COLO668 (cell line): ENCODE measurements at regions not wholly inside any gene's neighbourhood (a gene's known extent, or its start where the extent isn't known, plus 50 kb on each side); places are given as distances from the start of the nearest gene placed in this dataset.

Source experiments
- DNase-seq: peaks from one replicate; lab custom pipeline; 2025; ENCODE audit not compliant: unreplicated experiment; lab: John Stamatoyannopoulos, UW

DNA sequence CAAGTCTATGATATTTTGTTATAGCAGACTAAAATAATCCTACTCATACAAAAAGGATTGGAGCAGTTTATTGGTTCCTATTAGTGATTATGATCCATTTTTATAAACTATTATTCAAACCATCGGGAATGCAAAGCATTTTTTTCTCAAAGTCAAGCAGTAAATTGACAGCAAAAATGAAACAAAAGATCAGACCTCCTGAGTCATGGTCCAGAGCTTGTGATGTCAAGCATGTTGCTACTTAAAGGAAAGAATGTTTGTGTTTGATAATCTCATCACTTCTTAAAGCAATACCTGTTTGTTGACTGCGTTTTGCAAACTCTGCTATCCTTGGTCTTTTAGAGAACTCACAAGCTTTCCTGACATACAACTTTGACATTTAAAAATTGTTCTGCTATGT is 204.4 kb downstream of the SAMD5 start:
- DNase-seq: no peak

DNA sequence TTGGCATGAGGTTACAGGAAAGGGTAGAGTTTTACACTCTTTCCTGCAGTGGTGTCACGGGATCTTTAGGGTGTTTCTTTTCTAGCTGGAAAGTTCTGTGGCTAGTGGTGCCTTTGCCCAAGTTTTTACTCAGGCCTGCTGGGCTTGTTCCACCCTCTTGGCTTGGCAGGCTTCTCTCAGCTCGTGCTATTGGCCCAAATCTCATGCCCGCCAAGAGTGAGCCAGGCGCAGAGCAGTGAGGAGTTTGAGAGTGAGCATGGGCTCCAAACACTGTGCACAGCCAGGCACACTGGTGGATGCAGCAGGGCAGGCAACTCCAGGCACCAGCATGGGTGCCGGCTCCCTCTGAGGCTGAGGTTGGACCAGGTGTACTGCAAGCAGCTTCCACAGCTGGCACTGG is 206.5 kb downstream of the SAMD5 start:
- DNase-seq: no peak

DNA sequence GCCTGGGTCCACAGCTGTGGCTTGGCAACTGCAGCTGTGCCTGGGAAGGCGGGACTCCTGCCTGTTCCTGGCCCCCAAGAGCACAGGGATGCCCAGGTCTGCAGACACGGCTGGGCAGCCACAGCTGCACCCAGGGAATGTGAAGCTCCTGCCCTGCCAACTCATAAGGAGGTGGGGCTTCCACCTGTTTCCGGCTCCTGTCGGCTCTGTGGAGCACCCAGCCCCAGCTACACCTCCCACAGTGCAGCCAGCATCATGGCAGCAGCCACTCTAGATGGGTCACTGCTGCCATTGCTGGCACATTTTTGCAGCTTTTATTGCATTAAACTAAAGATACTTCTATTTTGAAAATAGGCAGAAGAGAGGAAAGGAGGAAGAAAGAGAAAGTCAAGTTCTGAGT is 207.9 kb downstream of the SAMD5 start:
- no peak for DNase-seq

DNA sequence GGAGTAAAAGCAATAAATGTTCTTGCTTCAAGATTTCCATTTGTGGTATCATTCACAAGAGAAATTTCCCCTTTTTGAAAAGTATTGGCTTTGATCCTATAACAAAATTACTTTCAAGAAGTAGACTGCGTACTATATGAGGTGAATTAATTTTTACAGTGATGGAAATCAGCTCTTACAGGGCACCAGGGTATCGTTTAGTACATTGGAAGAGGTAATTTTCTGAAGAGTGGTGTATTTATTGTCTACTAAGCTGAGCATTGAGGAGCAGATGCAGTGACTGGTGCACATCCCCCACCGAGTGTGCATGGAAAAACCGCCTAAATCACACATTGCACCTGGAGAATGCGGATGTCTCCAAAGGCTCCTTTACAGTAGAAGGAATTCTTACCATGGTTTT is 209.5 kb downstream of the SAMD5 start:
- DNase-seq: no peak

DNA sequence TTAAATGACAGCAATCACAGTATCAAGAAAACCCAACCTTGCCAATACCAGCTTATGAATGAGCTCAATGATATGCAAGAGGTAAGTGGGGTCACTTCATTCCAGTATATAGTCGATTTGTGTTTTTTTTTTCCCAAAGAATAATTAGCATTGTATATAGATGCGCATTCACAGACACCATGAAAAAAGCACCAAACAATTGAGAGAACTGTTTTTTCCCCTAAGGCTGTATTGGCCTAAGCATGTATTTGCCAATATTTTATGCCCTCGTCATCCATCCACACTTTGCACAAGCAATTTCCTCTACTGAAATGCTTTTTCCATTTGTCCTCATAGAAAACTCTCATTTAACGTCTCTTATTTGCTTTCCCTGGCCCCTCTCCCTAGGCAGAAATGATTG is 213.7 kb downstream of the SAMD5 start:
- no peak for DNase-seq

DNA sequence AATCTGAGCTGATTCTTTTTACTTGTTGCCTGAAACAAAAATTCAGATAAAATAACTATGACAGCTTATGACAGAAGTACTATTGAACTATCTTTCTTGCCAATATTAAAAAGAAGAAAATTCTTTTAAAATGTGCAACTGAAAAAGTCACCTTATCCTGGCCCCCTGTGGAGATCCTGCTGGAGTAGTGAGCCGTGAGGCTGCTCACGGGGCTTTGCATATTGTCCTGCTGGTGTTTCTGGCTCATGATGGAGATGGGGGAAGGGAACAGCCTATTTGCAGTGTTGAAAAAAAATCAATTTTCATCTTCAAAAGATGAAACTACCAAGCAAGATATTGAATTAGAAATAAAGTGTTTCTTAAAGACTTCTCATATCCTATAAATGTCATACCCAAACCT is 216.0 kb downstream of the SAMD5 start:
- no peak for DNase-seq

DNA sequence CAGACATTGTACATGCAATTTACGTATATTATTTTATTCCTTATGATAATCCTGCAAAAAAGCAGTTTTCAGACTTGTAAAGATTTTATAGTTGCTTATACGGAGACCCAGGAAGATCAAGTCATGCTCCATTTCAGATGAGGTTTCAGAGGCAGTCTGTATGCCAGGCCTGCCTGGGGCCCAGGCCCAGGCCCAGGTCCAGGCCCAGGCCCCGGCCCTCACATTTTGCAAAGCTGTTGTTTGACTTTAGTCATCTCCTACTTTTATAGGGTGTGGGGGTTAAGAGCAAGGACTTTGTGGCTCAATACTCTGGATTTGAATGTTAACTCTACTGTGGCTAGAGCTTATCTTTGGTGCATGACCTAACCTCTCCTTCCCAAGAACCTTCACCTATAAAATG is 217.9 kb downstream of the SAMD5 start:
- no peak for DNase-seq

DNA sequence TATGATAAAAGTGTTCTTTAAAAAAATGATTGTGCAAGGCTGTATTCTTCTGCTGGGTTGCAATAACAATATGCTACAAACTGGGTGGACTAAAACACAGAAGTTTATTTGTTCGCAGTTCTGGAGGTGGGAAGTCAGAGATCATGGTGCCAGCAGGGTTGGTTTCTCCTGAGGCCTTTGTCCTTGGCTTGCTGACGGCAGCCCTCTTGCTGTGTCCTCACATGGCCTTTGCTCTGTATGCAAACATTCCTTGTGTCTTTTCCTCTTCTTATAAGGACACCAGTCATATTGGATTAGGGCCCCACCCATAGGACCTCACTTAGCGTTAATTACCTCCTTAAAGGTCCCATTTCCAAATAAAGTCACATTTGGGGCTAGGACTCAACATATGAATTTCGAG is 220.4 kb downstream of the SAMD5 start:
- DNase-seq: no peak

DNA sequence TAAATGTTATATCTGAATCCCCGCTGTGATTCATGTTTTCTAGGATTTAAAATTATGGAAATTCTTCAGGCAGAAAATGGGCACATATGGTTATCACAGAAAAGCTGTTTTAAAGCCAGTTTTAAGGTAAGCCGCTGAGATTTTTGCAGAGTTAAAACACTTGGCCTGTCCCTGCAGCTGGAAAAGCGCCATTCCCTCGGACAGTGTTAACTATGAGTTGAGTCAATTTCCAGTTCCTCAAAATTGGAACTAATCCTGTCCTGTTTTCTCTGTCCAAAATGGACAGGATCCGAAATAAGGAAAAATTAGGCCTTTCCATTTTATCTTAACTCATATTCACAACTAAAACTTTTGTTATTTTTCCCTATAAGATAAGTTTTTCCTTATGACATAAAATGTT is 225.2 kb downstream of the SAMD5 start:
- DNase-seq: no peak

DNA sequence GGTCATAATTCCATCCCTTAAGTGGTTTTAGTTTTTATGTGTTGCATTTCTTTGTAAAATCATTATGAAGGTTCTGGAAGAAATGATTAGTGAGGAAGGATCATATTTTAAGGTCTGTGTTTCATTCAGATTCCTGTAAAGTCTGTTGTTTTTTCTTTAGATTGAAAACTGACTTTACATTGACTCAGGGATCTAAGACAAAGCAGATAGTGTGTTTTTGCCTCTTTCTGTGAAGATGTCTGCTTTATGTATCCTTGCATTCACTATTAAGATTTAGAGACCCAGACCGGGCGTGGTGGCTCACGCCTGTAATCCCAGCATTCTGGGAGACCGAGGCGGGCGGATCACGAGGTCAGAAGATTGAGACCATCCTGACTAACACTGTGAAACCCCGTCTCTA is 225.7 kb downstream of the SAMD5 start:
- no peak for DNase-seq

DNA sequence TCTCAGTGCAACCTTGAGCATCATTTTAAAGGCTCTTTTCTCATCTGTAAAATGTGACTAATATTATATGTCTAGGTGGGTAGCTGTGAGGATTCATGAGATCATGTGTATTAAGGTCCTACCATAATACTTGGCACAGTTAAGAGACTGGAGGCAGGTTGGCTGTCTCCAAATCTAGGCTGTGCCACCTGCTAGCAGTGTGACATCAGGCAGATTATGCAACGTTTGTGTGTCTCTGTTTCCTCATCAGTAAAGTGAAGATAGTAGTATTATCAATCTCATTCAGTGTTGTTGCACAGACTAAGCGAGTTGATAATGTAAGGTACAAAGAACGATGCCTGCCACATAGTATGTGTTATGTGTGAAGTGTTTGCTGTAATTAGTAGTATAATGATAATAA is 227.4 kb downstream of the SAMD5 start:
- no peak for DNase-seq

DNA sequence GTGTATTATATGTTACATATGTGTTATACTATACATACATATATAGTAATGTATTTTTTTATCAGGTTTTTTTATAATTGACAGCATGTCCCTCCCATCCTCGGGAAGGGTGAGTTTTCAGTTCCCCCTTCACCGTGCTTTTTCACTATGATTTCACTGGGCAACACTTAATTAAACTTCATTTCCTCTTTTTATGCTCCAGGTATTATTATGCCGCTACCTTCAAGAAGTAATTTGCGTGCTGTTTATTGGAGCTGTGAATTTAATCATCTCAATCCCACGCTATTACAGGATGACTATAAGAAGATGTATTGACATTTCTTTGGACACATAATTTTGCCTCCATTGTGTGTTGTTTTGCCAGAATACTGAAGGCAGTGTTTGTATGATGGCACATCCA is 228.6 kb downstream of the SAMD5 start:
- no peak for DNase-seq

DNA sequence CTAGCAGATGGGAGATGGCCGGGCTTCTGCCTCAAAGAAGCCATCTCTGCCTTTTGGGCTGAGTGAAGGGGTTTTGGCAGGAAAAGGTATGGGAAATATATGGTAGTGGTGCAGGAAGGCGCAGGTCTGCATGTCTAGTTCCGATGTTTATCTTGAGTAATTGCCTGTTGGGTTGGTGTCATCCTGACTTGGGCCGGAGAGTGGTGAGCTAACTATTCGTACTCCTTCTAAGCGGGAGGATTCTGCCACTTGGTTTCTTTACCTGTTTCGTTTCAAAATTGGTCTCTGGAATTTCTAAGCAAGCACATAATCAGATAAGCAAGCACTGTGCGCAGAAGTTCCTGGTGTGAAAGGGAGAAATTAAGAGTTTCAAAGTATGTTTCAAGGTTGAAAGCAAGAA is 229.6 kb downstream of the SAMD5 start:
- no peak for DNase-seq

DNA sequence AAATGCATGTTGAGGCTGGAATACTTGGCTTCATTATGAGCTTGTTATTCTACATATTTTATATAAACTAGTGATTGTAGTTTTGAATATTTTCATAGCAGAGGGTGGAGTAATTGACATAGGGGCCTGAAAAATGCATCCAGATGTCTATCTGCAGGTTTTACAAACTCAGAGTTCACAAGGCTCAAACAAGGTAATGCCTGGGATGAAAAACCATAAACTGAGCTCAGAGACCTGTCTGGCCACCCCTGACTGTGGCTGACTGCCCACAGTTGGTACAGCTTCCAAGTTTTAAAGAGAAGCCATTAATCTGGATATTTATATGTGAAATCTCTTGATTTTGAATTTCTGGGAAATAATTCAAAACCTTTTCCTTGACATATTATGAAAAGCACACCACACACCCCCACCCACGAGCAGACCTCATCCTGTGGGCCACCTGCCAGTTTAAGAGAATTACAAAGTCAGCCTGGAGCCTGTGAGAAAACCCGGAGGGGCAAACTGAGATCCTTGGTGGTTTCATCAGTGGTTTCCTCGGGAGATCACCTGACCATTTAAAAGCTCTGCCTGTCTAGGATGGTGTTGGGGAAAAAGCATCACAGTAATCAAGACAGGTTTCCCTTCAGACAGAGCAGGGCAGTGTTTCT is 230.1 kb downstream of the SAMD5 start:
- DNase-seq: no peak

DNA sequence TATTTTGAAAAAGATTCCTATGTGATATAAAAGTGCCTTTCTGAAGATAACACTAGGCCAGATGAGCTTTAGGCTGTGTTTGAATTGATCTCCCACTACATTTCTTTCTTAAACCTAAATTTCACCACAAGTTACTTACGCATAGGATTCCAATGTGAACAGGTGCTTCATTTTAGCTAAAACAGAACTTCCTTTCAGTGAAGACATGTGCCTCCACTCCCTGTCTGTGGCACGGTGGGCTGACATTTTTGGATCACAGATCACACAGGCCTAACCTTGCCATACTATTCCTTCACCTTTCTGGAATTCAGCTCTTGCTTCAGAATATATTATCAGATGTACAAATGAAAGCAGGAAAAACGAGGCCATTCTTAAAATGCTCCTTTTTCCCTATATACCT is 231.8 kb downstream of the SAMD5 start:
- no peak for DNase-seq

DNA sequence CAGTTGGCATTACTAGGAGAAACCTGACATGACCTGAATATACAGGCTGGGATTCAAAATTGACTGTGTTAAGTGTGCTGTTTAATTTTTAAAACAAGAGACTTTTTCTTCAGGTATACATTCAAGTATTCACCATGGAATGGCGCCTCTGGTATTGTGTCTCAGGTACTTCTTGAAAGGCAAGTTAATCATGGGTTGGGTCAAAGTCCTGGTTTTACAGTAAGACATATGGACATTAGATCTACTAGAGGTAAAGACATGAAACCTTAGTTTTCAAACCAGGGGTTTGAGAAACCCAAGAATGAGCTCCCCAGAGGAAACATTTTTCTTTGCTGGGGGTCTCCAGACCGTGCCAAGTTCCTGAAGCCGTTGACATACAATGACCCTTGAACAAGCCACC is 232.4 kb downstream of the SAMD5 start:
- DNase-seq: no peak

DNA sequence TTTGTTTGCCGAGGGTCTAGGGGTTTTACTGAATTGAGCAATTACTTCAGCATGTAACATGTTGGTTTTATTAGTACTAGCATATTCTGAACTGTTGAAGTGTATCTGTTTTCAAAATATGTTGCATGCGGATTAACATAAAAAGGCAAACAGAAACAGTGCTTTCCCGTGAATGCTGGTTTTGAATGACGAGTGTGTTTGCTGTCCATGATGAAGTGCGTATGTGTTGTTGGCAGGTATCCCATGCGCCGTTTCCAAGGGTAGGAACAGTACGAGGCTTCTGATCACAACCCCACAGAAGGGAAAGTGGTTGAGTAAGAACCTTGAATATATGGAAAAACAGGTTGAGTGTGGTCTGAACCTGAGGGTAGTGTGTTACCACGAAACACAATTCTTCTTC is 232.9 kb downstream of the SAMD5 start:
- DNase-seq: no peak

DNA sequence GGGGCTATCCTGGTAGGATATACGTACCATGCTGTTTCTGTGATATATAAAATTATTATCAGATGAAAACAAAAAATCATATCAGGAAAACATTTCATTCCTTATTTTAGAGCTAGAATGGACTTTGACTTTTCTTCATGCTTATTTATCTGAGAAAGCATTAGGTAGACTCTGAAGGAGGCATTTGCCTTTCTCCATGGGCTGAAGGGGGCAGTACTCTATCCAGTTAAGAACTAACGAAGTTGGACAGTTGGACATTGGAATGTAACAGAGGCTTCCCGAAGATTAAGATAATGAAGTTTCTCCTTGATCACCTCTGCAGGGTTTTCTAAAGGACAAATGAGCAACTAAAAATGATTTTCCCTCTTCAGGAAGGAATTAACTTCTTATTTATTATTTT is 233.9 kb downstream of the SAMD5 start:
- DNase-seq: no peak

DNA sequence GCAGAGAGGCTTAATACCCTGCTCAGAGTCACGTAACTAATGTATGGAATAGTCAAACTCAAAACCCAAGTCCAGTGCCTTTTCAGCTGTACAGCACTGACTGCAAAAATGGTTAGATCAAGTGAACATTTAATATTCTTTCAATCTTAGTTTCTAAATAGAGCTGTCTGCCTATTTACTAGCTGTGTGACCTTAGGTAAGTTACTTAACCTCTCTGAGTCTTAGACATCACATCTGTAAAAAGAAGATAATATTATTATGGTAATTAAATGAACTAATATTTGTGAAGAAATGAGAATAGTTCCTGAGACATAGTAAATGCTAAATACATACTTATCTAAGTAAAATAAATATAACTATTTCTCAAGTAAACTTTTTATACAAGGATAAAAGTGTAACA is 235.5 kb downstream of the SAMD5 start:
- no peak for DNase-seq

DNA sequence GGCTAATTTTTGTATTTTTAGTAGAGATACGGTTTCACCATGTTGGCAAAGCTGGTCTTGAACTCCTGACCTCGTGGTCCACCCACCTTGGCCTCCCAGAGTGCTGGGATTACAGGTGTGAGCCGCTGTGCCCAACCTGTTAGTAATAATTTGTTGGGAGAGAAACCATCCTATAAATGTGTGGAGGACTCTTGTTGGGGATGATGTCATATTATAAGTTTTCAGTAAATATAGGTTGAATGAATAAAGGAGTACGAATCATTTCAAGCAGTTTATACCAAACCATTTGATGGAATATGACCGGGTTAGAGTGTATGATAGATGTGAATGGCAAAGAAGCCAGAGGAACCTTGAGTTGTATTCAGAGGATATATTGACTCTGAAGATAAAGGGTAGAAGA is 240.8 kb downstream of the SAMD5 start:
- no peak for DNase-seq

DNA sequence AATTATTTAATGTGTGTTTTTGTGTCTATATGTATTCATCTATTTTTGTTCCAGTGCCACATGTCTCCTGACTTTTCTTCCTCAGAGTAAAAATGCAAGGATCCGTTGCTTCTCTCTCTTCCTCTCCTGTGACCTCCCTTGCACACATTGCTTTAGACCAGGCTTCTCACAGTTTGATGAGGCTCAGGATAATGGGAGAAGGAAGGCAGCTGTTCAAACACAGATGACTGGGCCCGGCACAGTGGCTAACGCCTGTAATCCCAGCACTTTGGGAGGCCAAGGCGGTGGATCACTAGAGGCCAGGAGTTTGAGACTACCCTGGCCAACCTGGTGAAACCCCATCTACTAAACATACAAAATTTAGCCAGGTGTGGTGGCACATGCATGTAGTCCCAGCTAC is 241.9 kb downstream of the SAMD5 start:
- peak; percentile 33 for DNase-seq

DNA sequence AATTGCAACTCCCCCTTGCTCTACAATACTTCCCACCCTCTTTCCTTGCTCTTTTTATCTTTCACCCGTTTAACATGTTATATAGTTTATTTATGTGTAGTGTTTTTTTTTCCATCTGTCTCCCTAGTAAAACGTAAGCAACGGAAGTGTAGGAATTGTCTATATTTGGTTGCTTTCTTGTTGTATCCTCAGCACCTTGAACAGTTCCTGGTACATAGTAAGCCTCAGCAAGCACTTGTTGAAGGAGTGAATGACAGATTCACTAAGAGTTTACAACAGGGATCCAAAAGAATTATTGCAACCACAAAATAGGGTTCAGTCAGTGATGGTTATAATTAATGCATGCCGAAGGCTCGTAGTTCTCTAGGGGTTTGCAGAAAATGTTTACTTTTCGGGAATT is 242.7 kb downstream of the SAMD5 start:
- DNase-seq: no peak

DNA sequence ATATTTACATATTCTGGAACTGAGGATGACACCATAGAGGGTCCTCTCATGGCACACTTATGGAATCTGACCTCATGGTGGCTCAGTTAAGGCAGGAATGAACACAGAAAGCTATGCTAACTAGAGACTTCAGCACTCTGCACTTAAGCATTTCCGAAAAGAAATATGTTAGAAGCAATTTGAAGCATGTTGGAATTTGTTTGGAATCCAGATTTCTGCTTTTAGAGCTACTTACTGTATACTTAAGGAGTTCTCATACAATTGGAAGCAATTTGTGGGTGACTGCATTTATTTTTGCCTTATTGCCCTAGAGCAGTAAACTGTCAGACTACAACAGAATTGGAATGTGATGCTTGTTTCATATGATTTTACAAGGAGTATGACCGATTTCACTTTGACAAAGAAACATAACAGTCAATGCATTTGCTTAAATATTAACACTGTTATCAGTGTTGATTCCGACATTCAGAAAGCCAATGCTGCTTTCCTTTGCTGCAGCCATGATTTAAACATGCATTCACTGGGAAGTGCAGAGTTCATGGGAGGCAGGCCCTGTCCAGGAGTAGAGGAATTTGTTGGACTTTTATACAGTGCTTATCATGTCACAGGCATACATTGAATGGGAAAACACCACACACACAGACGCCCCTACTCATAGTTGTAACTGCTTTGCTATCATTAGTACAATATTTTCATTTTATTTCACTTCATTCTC is 244.4 kb downstream of the SAMD5 start:
- no peak for DNase-seq
